Fibroblast of the conjunctiva (primary cell): ENCODE measurements at regions not wholly inside any gene's neighbourhood (a gene's known extent, or its start where the extent isn't known, plus 50 kb on each side); places are given as distances from the start of the nearest gene placed in this dataset.

Experiments used
- DNase-seq: peaks from one replicate; pipeline ENCODE4 v3.0.0-alpha.2; 2010; ENCODE audit warnings: low read depth

DNA sequence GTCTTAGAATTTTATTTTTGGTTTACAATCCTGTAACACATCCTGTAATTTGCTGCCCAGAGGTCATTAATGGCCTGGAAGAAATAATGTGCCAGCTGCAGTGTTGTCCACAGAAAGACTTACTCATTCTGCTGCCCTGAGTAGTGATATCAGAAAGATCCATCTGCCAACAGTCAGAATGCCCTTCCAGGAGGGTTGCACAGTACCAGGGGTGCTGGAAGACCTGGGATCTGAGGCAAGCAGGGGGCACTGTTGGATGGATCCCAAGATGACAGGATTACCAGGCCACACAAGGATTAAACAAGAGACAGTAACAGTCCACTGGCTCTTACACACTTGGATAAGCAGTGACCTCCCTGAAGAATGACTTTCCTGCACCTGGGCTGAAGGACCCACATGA is 93.8 kb upstream of the TOP3B start:
- no peak for DNase-seq

DNA sequence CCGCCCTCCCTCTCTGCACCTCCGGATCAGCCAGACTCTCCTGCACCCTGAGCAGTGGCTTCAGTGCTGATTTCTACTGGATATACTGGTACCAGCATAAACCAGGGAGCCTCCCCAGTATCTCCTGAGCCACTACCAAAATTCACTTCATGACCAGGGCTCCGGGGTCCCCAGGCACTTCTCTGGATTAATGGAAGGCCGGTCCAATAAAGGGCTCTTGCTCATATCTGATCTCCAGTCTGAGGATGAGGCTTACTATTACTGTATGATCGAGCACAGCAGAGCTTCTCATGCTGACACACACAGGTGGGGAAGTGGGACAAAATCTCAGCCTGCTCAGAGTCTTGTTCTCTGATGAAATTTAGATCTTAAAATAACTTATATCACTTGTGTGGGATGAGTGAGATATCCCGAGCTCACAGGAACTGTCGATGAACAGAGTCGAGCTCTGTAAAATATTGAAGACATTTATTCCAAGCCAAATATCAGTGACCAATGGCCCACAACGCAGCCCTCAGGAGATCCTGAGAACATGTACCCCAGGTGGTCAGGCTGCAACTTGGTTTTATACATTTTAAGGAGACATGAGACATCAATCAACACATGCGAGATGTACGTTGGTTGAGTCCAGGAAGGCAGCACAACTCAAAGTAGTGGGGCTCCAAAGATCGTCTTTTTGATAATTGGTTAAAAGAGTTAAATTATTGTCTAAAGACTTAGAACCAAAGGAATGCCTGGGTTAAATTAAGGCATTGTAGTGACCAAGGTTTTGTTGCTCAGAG is 93.0 kb upstream of the TOP3B start:
- no peak for DNase-seq

- no peak for DNase-seq
Measured at GRCh38 chr22:22074634-22075381, 92.2 kb upstream of the TOP3B start.

DNA sequence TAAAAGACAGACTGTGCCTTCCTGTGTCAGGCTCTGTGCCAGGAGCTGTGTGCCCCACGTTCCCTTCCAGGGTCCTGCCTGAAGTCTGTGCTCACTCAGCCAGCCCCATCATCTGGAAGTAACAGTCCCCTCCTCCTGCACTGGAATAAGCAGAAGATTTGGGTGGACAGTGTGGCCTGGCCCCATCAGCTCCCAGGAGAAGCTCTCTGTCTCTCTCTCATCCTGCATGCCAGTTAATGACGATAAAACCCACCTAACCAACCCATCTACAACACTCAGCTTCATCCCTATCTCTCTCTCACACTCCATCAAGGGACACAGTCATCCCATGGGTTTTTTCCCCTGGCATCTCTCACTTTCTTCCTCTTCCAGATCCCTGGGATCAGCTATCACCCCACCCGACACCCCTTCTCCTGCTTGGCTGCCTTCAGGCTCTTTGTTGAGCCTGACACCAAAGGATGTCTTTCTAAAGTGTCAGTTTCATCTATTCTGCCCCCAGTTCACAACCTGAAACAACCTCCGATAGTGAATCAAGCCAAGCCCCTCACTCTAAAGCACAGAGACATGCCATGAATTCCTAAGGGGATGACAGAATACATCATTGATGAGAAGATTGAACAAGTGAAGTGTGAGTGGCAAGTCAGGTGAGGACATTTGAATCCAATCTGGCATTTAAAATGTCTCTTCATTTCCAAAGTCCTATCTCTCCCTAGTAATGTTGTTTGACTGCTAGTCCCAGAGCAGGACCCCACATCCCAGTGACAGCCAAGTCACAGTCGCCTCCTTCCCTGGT is 91.4 kb upstream of the TOP3B start:
- DNase-seq: no peak

DNA sequence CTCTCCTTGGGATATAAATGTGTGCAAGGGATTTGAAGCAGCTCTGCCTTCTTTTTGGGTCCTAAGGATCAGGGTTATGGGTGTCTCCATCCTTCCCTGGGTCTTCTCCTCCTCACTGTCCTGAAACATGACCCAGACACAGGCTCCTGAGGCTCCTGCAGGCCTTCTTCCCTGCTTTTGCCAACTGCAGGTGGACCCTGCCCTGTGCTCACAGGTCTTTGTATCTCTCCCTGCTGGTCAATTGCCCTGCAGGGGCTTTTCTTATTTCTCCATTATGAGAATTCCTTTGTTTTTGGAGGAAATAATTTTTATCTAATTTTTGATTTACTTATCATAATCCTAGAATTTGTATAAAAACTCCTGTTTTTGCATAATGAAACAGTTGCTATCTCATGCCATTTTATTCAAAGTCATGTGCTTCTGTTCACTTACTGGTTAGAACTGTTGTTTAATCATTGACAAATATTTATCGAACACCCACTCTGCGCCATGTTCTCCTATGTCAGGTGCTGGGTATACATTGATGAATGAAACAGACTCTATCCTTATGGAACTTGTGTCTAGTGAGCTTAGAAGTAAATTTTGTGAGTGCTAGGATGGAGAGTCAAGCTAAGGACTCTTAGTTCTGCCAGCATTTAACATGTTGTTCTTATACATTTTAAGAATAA is 89.7 kb upstream of the TOP3B start:
- DNase-seq: no peak

GRCh38 chr22:22071455-22071854 is 88.9 kb upstream of the TOP3B start:
- DNase-seq: no peak

- DNase-seq: no peak
Measured at GRCh38 chr22:22070371-22070824, 87.8 kb upstream of the TOP3B start.

DNA sequence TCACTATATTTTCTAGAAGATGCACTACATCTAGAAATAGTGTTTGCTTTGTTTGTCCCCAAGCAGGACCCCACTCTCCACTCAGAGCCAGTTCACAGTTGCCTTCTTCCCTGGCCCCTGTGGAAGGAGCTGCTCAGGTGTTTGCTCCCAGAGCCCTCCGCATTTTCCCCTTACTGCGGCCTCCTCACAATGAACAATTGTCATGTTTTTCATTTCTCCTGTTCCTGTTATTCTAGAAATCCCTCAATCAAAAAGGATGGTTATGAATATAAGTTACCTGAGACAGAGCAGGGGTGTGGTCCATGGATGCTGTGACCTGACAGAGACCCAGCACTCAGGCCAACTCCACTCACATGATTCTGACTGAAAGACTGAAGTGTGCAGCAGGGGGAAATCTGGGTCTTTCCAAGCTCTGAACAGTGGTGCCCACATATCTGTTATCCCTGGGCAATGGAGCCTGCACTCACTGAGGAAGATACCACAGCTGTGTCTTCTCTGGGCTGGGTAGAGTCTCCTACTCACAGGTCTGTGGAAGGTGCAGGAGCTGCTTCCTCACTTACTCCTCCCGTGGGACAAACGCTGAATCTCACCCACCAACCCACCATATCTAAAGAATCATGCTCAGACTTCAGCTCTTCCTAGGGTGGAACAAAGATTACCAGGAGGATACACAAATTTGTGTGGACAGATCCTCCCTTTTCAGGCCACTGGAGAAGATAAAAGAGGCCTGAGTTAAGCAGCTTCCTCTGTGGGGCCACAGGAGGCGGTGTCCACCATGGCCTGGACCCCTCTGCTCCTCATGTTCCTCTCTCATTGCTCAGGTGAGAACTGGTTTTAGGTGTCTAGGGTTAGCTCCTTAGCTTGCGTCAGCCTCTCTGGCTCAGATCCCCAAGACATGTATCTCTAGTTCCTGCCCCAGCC is 87.1 kb upstream of the TOP3B start:
- no peak for DNase-seq

- no peak for DNase-seq
Measured at GRCh38 chr22:22068657-22069056, 86.1 kb upstream of the TOP3B start.

GRCh38 chr22:22068025-22068424 is 85.4 kb upstream of the TOP3B start:
- DNase-seq: no peak

GRCh38 chr22:22067192-22067591 is 84.6 kb upstream of the TOP3B start:
- DNase-seq: no peak

DNA sequence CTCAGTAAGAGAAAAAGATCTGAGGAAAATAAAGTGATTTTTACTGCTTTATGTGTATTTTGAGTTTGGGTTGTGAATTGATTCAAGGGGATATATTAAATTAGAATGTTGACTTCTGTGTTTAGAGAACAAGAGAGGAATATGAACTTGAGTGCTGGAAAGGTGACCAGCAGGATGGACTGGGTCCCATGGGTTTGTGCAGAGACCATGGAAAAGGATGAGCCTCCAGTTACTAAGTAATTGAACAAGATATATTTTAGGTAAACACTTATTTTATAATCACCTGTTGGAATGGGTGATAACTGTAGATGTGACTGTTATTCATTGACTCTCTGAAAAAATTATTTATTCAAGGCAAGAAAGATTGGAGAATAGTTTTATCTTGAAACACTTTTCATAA is 82.0 kb upstream of the TOP3B start:
- DNase-seq: no peak

- no peak for DNase-seq
Measured at GRCh38 chr22:22062306-22062793, 79.8 kb upstream of the TOP3B start.

DNA sequence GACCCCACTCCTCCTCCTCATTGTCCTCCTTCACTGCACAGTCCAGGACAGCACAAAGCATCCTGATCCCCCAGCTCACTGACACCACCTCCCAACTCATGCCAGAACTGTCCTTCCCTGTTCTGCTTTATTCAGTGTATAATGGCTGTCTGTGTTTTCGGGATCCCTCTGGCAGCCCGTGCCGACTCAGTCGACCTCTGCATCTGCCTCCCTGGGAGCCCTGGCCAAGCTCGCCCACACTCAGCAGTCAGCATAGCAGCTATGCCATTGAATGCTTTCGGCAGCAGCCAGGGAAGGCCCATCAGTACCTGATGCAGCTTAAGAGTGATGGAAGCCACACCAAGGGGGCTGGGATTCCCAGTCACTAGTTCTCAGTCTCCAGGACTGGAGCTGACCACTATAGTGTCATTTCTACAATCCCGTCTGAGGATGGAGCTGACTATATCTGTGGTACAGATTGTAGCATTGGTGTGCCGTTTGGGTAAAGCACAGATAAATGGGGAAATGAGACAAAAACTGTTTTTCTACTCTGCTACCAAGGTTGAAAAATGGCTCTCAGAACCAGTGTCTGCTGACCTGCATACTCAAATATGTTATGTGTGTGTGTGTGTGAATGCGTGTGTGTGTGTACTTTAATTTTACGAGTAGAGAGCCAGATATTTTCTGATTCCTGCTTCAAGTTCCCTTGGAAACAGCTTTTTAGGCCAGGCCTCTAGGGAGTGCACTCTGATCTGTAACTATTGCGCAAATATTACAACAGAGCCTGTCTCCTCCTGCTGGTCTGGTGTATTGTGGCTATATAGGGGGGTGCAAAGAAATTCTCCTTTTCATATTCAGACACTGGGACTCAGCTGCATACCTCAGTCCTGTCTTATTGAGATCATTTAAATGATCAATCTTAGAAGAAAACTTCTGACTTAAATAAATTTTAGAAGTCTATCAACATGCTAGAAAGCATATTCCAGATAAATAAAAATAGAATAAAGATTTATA is 78.8 kb upstream of the TOP3B start:
- DNase-seq: peak; percentile 17

DNA sequence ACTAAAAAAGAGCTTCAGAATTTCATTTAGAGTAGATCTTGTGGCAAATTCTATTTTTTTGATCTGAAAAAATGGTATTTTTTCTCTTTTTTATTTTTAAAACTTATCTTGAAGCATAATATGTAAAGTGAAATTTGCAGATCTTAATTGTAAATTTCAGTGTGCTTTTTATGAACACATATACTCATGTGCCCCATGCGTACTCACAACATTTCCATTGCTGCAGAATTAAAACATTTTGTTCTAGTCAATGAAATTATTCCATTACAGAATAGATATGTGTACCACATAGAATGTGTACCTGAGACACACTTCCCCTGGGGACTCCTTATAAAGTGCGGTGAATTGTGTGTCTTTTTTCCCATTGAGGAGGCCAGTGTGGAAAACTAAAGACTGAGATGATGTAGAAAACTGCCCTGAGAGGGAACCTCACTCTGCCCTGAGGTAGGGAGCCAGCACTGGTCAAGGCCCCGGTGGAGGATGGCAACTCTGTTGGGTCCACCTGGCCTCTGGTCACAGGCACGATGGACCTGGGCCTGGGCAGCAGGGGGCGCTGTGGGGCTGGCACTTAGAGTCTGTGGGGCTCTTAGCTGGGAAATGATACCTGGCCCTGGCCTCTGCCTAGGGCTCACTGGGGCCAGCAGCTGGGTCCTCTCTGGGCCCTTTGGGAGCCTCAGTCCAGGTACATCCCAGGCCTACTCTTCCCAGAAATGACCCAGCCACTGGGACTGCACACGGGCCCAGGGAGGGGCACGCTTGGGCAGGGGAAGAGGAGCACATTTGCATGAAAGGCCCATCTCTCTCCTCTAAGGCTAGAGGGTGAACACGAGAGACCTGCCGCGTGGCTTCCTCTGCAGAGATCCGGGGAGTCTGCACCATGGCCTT is 77.9 kb upstream of the TOP3B start:
- DNase-seq: peak; percentile 9

DNA sequence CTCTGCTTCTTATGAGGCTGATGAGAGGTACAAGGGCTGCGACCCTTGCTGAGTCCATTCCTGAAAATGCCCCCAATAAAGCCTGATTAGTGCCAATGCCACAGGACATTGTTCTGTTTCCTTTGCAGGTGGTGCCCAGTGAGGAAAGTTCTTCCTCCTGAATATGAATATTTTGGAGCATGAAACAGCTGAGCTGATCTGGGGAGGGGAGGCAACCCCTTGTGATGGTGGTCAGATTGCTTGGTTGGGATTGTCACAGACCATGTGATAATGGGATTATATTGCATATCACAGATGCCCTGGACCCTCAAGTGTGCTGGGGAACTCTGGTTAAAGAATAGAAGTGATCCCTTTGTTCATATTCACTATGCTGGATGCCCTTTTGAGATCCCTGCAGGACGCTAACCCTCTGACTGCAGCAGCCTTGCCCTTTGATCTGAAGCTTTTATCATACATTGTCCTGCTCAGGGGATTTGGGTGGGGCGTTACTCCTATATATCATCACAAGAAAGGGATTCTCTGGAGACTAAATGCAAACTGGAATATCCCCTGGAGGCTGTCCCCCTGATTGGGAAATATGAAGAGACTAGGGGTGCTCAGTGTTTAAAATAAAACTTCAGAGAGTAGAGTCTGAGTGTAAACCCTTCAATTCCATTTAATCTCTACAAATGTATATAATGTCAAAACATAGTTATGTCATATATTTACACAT is 76.9 kb upstream of the TOP3B start:
- no peak for DNase-seq

- DNase-seq: no peak
Measured at GRCh38 chr22:22058633-22059290, 76.2 kb upstream of the TOP3B start.
